ENCODE measurements at regions not wholly inside any gene's neighbourhood (a gene's known extent, or its start where the extent isn't known, plus 50 kb on each side); places are given as distances from the start of the nearest gene placed in this dataset.
"Not testable (repeated sequence)": the region's sequence is repeated elsewhere in the genome, so short reads cannot be mapped to it uniquely, and the experiment has no call there.

DNA sequence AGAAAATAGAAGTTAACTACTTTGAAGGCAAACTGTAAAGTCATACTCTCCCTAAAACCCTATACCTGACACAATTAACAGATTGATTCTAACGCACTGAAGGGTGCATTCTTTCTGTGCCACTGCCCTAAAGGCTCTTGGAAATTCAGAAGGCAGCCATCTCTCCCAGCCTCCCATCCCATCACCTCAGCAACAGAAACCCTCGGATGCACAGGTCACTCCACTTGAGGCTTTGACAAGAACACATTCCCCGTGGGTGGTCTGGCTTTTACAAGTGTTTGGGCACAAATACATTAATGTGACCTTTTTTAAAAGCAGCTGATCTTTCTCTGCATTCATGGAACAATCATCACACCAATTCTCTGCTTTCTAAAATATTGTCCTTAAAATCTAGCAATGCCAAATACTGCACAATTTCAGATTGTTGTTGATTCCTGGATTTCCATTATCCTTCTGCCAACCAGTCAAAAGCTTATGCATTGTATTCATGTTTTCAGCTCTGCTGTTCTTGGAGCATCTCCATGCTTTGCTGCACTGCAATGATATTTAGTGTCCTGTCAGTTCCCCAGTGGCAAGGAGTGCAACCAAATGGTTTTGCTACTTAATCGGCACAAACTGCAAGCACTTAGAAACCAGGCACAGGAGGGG lies 175.6 kb downstream of the TMEM161B start:
- DNase-seq (ENCODE audit: low read depth in 2 of 2) = no peak

DNA sequence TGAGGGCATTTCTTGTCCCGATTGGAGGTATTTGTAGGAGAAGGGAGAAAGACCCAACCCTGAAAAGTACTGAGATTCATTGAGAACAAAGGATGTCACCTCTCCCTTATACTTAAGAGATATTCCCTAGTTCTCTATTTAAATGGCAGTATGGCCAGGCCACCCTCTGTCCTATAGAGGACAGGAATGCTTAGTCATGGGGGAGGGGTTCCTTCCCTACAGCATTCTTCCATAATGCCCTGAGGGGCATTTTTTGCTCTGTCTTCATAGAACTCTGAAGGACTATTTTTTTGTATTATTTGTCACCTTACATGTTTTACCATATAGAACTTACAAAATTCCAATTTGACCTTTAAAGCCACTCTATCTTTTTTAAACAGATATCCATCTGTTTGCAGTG lies 176.3 kb downstream of the TMEM161B start:
- DNase-seq (ENCODE audit: low read depth in 2 of 2) = no peak

DNA sequence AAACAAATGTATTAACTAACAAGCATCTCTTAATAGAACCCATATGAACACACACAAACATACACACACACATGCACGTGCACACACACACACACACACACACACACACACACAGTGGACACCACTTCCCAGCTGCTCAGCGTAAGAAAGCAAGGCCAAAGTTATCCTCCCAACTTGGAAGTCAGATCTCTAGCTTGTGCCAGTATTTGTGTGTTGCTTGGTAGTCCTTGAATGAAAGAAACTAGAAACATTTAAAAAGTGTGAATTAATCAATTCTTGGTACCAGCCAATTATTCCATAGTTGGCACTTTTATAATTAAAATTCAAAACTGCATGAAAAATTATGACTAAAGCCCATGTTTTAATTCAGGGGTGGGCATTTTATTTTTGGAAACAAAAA lies 178.1 kb downstream of the TMEM161B start:
- no peak for DNase-seq (ENCODE audit: low read depth in 2 of 2)

DNA sequence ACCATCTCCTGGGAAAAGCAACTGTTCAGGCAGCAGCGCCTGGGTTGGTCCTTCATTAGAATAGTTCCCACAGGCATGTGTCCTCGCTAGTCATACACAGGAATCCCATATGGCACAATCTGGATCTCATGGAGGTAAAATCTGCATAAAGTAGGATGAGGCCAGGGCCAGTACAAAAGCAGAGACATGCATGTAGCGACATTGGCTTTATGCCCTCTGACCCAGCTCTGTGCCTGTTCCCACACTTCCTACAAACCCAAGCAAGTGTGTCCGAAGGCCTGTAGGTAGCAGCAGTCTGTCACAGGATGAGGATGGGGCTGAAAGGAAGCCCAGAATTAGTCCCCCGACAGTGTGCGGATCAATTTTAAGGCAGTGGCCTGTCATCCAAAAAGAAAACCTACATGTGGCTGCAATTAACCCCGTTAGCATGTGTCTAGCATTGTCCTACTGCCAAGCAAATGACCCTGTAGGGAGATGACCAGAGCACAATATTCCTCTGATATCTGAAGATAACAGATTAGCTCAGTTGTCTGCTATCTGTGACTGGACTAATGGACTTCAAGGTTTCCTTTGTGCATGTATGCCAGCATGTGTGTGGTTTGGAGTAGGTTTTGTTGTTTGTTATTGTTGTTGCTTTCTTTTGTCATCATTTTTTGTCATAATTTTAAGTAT lies 178.8 kb downstream of the TMEM161B start:
- DNase-seq (ENCODE audit: low read depth in 2 of 2) = no peak

DNA sequence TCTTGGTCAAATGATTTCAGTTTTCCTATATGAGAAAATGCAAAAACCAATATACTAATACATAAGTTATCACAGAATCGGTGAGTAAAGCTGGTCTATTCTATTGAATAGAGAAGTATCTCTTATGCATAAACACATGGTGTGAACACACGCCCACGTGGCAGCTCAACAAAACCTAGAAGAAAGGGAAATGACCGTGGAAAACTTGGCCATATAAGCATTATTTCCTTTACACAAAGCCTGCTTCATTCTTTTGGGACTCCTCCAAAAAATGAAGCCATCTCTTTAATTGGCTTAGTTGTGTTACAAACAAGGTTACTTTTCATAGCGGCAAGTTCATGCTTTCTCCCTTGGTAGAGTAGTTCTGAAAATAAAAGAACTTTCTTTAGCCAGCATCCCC lies 183.2 kb downstream of the TMEM161B start:
- no peak for DNase-seq (ENCODE audit: low read depth in 2 of 2)

DNA sequence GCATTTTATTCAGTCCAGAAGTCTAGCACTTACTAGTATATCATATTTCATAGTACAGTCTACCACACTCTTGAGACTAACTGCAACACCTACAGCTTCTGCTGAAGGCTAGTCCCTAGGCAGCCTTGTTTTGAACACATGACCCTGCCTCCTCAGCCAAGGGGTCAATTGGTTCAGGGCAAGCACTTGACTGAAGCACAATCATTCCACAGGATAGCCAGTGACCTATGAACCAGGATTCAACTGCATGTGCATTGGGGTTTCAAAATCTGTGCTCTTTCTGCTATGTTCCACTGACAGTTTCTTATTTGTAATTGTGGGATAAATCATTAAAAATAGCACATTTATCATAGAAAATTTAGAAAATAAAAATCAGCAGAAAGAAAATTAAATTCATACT lies 186.8 kb downstream of the TMEM161B start:
- no peak for DNase-seq (ENCODE audit: low read depth in 2 of 2)

DNA sequence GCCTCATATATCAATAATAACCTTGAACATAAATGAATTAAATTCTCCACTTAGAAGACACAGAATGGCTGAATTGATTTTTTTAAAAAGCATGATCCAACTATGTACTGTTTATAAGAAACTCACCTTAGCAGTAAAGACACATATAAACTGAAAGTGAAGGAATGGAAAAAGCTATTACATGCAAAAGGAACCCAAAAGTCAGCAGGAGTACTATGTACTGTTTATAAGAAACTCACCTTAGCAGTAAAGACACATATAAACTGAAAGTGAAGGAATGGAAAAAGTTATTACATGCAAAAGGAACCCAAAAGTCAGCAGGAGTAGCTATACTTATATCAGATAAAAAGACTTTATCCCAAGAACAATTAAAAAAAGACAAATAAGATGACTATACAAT lies 204.8 kb downstream of the TMEM161B start:
- no peak for DNase-seq (ENCODE audit: low read depth in 2 of 2)

DNA sequence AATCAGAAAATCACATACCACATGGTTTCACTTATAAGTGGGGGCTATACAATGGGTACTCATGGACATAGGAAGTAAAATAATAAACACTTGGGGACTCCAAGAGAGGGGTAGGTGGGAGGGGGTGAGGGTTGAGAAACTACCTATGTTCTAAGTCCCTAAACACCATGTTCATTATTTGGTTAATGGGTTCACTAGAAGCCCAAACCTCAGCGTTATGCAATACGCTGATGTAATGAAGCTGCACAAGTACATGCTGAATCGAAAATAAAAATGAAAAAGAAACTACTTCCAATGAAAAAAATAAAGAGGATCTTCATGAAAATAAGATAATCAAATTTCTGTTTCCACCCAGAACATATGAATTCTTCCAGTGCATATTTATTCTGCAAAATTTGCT lies 208.5 kb downstream of the TMEM161B start:
- no peak for DNase-seq (ENCODE audit: low read depth in 2 of 2)

DNA sequence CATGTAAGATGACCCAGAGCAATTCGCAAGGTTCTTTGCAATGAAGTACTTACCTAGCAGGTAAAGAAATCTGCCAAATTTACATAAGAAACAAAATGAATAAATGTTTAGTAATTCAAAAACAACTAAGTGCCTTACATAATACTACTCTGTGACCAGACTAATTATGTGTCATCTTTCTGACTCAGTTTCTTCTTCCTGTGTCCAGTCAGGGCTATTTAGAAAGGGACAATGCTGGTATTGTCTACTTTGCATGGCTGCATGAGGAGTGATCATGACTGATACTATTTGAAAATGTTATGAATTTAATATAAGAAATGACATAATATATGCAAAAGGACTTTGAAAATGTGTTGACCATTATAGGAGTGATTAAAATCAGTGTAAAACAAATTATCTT lies 210.0 kb downstream of the TMEM161B start:
- DNase-seq (ENCODE audit: low read depth in 2 of 2) = no peak

DNA sequence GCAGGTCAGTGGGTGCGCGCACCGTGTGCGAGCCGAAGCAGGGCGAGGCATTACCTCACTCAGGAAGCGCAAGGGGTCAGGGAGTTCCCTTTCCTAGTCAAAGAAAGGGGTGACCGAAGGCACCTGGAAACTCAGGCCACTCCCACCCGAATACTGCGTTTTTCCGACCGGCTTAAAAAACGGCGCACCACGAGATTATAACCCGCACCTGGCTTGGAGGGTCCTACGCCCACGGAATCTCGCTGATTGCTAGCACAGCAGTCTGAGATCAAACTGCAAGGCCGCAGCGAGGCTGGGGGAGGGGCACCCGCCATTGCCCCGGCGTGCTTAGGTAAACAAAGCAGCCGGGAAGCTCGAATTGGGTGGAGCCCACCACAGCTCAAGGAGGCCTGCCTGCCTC lies 216.2 kb downstream of the TMEM161B start:
- DNase-seq (ENCODE audit: low read depth in 2 of 2) = not testable (repeated sequence)

DNA sequence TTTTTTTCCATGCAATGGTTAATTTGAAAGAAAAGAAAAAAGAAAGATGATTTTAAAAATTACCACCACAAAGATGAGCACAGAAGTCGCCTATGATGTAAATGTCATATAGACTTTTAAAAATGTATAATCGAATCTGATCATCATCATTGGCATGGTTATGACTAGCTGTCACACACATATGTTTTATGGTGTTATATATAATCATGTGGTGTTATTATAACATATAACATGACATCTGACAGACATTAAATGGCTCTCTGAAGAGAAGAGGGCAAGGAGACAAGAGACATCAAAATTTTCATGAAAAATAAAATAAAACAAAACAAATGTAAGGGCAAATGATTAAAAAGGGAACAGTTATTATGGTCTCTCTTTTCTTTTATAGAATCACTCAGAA lies 217.5 kb downstream of the TMEM161B start:
- no peak for DNase-seq (ENCODE audit: low read depth in 2 of 2)

DNA sequence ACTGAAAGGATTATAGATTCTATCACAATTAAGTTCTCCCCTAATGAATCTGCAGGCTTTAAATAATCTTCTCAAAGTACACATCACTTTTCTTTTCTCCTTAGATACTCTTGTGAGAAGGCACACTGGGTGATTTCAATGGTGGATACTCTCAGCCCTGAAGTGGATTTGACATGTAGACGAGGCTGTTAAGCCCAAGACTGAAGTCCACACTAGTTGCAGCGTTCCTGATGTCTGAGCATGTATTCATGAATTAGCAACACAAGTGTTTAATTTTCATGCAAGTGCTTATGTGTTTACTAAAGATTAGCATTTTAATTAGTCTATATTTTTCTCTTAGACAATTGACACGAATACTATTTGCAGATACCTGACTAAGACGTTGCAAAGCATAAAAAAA lies 218.9 kb downstream of the TMEM161B start:
- DNase-seq (ENCODE audit: low read depth in 2 of 2) = no peak

DNA sequence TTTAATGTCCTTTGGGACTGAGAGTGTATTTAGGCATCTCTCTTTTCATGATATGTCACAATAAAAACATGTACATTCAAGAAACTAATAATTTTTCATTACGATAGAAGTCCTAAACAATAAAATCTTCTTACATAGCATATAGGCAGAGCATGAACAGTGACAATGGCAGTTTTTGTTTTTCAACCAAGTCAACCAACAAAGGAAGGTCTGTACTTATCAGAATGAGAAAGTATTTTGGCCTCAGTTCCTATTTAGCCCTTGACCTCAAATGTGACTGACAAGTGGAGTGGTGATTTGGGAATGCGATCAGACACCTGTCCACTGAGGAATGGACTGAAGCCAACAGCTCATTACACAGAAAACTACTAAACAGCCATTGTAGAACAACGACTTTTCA lies 219.5 kb downstream of the TMEM161B start:
- no peak for DNase-seq (ENCODE audit: low read depth in 2 of 2)

DNA sequence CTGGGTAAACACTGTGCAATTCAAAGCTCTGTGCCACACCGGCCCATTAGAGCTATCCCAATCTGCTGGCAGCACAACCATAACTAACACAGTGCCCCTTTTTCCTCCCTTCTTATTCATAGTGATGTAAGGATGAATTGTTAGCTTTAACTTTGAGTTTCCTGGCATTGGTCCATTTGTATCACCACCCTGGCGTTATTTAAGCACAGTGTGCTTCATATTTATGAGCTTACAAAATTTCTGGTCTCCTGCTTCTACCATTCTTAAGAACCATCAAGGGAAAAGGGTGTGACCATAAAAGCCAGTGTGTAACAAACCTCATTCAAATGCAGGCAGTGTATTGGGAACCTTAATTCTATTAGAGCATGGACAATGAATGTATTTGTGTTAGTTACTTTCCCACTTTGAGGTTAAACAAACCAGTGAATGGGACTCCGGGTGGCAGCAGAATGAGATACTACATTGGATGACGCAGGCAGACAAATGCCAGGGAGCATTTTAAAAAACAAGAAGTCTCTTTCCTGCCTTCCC lies 222.6 kb downstream of the TMEM161B start:
- no peak for DNase-seq (ENCODE audit: low read depth in 2 of 2)

DNA sequence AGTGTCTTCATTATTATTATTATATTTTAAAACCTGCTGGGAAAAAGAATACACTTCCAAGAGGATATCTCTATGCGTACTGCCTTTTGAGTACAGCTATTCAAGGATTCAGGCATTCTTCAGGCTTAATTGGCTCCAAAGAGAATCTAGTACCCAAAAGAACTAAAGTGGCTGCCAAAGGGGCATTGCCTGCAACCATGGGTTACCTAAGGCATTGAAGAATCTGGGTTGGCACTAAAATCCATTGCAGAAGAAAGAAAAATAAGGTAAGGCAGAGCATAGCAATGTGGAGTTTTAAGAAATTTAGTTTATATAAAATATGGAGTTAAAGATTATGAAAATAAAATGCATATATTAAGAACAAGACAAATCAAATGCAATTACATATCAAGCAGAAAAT lies 223.5 kb downstream of the TMEM161B start:
- DNase-seq (ENCODE audit: low read depth in 2 of 2) = no peak

DNA sequence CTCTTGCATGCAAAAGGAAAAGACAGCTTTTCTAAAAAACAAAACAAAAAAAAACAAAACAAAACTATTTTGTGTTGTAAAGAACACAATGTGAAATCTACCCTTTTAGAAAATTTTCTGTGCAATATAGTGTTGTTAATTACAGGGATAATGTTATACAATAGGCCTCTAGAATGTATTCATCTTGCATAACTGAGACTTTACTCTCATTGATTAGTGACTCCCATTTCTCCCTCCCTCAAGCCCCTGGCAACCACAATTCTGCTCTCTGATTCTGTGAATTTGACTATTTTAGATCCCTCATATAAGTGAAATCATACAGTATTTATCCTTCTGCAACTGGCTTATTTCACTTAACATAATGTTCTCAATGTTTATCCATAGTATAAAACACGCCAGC lies 234.1 kb downstream of the TMEM161B start:
- DNase-seq (ENCODE audit: low read depth in 2 of 2) = no peak

DNA sequence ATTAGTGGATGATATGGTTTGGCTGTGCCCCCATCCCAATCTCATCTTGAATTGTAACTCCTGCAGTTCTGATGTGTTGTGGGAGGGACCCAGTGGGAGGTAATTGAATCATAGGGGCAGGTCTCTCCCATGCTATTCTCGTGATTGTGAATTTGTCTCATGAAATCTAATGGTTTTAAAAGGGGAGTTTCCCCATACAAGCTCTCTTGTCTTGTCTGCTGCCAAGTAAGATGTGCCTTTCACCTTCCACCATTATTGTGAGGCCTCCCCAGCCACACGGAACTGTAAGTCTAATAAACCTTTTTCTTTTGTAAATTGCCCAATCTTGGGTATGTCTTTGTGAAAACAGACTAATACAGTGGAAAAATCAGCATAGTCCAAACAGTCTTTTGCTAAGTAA lies 235.5 kb downstream of the TMEM161B start:
- no peak for DNase-seq (ENCODE audit: low read depth in 2 of 2)

DNA sequence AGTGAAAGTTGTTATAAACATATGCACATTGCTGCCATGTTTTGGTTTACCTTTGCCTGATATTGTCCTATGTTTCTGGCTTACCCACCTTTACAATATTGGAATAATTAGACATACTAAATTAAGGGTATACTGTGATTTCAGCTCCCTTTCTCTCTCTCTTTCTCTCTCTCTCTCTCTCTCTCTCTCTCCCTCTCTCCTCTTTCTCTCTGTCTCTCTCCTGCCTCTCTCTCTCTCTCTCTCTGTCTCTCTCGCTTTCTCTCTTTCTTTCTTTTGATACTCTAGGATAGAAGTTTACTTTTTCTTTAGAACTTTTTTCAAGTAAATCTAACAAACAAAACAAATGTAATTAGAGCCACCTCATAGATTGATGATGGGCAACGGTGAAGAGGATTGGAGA lies 239.6 kb downstream of the TMEM161B start:
- no peak for DNase-seq (ENCODE audit: low read depth in 2 of 2)

DNA sequence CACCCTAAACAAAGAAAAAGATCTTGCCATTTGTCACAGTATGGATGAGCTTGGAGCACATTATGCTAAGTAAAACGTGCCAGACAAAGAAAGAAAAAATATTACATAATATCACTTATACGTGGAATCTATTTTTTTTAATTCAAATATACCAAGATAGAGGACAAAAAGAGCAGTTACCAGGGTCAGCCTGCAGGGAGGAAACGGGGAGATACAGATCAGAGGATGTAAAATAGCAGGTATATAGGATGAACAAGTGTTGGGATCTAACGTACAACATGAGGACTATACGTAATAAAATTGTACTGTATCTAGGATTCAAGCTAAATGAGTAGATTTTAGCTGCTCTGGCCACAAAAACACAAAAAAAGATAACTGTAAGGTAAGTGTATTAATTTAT lies 247.5 kb downstream of the TMEM161B start:
- no peak for DNase-seq (ENCODE audit: low read depth in 2 of 2)

DNA sequence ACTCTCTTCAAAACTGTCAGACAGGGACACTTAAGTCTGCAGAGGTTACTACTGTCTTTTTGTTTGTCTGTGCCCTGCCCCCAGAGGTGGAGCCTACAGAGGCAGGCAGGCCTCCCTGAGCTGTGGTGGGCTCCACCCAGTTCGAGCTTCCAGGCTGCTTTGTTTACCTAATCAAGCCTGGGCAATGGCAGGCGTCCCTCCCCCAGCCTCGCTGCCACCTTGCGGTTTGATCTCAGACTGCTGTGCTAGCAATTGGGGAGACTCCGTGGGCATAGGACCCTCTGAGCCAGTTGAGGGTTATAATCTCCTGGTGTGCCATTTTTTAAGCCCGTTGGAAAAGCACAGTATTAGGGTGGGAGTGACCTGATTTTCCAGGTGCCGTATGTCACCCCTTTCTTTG lies 253.7 kb downstream of the TMEM161B start:
- not testable (repeated sequence) for DNase-seq (ENCODE audit: low read depth in 2 of 2)

DNA sequence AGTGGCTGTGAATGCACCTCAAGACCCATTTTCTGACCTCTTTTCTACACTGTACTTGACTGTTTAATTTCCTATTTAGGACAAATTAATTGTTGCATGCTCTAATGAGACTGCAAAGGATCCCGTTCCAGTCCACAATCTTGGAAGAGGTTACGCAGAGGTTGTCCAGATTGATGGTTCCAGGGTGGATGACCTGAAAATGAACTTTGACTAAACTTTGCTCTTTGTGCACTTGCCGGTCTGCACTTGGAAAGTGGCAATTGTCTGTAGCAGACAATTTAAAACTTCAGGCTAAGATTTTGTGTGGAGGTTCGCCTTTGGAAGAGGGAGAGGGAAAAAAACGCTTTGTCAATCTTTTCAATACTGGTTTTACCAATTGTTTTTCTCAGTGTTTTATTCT lies 267.8 kb downstream of the TMEM161B start:
- no peak for DNase-seq (ENCODE audit: low read depth in 2 of 2)

DNA sequence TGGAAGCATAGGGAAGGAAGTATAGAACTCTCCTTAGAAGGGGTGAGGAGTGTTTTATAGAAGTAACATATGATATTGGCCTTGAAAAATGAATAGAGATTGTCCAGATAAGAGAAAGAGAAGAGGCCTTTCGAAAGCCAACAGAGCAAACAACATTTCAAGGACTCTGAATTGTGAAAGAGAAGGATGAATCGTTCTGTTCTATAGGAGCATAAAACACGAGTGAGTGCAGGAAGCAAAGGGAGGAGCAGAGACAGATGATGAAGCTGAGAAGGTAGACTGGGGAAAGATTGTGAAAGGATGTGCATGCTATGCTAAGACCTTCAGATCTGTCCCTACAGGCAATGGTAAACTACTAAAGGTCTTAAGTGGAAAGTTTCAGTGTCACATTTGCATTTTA lies 271.0 kb downstream of the TMEM161B start:
- no peak for DNase-seq (ENCODE audit: low read depth in 2 of 2)

DNA sequence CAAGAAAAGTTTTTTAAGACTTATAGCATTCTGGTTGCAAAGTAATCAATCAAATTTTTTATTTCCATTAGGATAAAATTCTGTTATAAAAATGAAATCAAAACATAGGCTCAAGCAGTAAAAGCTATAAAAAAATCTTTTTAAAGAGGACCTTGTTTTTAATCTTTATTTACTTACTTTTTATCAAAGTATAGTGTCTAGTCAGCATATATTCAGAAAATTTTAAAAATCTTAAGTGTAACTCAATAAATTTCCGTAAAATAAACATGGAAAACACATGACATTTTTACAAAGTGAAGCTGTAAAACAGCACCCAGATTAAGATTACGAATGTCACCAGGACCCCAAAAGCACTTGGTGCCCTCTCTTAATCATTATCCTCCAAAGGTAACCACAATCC lies 302.4 kb downstream of the TMEM161B start:
- no peak for DNase-seq (ENCODE audit: low read depth in 2 of 2)

DNA sequence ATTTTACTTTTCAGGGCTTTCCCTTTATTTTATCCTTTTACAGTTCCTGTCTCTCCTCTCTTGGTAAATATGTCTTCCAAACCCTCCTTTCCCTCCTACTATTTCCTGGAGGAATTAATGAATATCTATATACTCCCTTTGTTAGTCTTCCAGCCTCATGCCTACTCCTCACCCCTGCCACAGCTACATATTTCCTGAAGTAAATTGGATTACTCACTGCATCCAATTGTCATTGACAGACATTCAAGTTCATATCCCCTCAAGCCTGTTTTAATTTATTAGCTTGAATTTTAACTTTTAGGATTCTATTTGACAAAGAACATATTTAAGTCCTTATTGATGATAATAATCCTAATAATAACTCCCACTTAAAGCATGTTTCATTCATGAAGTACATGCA lies 314.5 kb downstream of the TMEM161B start:
- no peak for DNase-seq (ENCODE audit: low read depth in 2 of 2)
